Neural progenitor cell (in vitro differentiated cells): ENCODE measurements at regions not wholly inside any gene's neighbourhood (a gene's known extent, or its start where the extent isn't known, plus 50 kb on each side); places are given as distances from the start of the nearest gene placed in this dataset.

Source experiments
- CTCF ChIP-seq: fragments of 200-600 bp; sonication (generic); IDR thresholded peaks from 2 replicates; pipeline ENCODE4 v1.5.1; 2017; ENCODE audit warnings: antibody characterized with exemption, mild to moderate bottlenecking
- EZH2 ChIP-seq: fragments of 200-600 bp; sonication (generic); IDR thresholded peaks from 2 replicates; pipeline ENCODE4 v1.6.1; 2017; ENCODE audit warnings: antibody characterized with exemption, mild to moderate bottlenecking, moderate library complexity
- EZH2phosphoT487 ChIP-seq: fragments of 200-600 bp; sonication (generic); IDR thresholded peaks from 2 replicates; pipeline ENCODE4 v1.6.1; 2017; ENCODE audit warnings: antibody characterized with exemption

- TF ChIP-seq CTCF (no peak), EZH2 (no peak), EZH2phosphoT487 (no peak)
Measured at GRCh38 chr12:65624554-65625086, 199.7 kb upstream of the HMGA2 start.
